ENCODE measurements at regions not wholly inside any gene's neighbourhood (a gene's known extent, or its start where the extent isn't known, plus 50 kb on each side); places are given as distances from the start of the nearest gene placed in this dataset.

GRCh38 chr4:111631215-111631999 is 513.8 kb upstream of the FAM241A start:
- no peak for DNase-seq

- no peak for DNase-seq
Measured at GRCh38 chr4:111632641-111633151, 512.6 kb upstream of the FAM241A start.

- DNase-seq, result no peak
Measured at GRCh38 chr4:111633663-111634266, 511.5 kb upstream of the FAM241A start.

- no peak for DNase-seq
Measured at GRCh38 chr4:111635646-111636045, 509.6 kb upstream of the FAM241A start.

GRCh38 chr4:111636961-111637585 is 508.2 kb upstream of the FAM241A start:
- no peak for DNase-seq

GRCh38 chr4:111639120-111639690 is 506.0 kb upstream of the FAM241A start:
- DNase-seq, result no peak

- no peak for DNase-seq
Measured at GRCh38 chr4:111639876-111640275, 505.4 kb upstream of the FAM241A start.

GRCh38 chr4:111641813-111642579 is 503.3 kb upstream of the FAM241A start:
- peak; percentile 38 for DNase-seq

GRCh38 chr4:111648056-111648455 is 497.2 kb upstream of the FAM241A start:
- DNase-seq, result no peak

- no peak for DNase-seq
Measured at GRCh38 chr4:111649308-111649707, 495.9 kb upstream of the FAM241A start.

GRCh38 chr4:111650146-111650545 is 495.1 kb upstream of the FAM241A start:
- DNase-seq, result no peak

- no peak for DNase-seq
Measured at GRCh38 chr4:111650674-111651086, 494.6 kb upstream of the FAM241A start.

GRCh38 chr4:111652236-111652635 is 493.0 kb upstream of the FAM241A start:
- no peak for DNase-seq

- DNase-seq, result no peak
Measured at GRCh38 chr4:111652986-111653385, 492.3 kb upstream of the FAM241A start.

GRCh38 chr4:111662496-111662895 is 482.8 kb upstream of the FAM241A start:
- DNase-seq, result no peak

GRCh38 chr4:111664308-111664945 is 480.8 kb upstream of the FAM241A start:
- DNase-seq, result no peak

- no peak for DNase-seq
Measured at GRCh38 chr4:111666826-111667360, 478.4 kb upstream of the FAM241A start.

GRCh38 chr4:111671756-111672155 is 473.5 kb upstream of the FAM241A start:
- DNase-seq, result no peak

- no peak for DNase-seq
Measured at GRCh38 chr4:111675746-111676145, 469.5 kb upstream of the FAM241A start.

GRCh38 chr4:111676533-111676932 is 468.7 kb upstream of the FAM241A start:
- DNase-seq, result no peak

- no peak for DNase-seq
Measured at GRCh38 chr4:111678479-111678878, 466.8 kb upstream of the FAM241A start.

- DNase-seq, result no peak
Measured at GRCh38 chr4:111678908-111679307, 466.3 kb upstream of the FAM241A start.

Measured in NCI-H1048 (cell line).